Fibroblast of skin of back (primary cell): ENCODE measurements at regions not wholly inside any gene's neighbourhood (a gene's known extent, or its start where the extent isn't known, plus 50 kb on each side); places are given as distances from the start of the nearest gene placed in this dataset.

ENCODE experiments used
- DNase-seq: peaks from one replicate; pipeline ENCODE4 v3.0.0-alpha.2; 2013

GRCh38 chr21:16020878-16021277 lies 291.1 kb downstream of the USP25 start:
- DNase-seq = no peak

- no peak for DNase-seq
Measured at GRCh38 chr21:16022116-16022515, 292.3 kb downstream of the USP25 start.

- DNase-seq = no peak
Measured at GRCh38 chr21:16022921-16023320, 293.1 kb downstream of the USP25 start.

GRCh38 chr21:16028142-16028541 lies 298.4 kb downstream of the USP25 start:
- no peak for DNase-seq

GRCh38 chr21:16028941-16029464 lies 299.2 kb downstream of the USP25 start:
- DNase-seq = no peak

GRCh38 chr21:16033193-16033592 lies 303.4 kb downstream of the USP25 start:
- no peak for DNase-seq

- no peak for DNase-seq
Measured at GRCh38 chr21:16034446-16035190, 304.8 kb downstream of the USP25 start.

GRCh38 chr21:16037421-16037955 lies 307.7 kb downstream of the USP25 start:
- DNase-seq = peak; percentile 8

- DNase-seq = peak; percentile 68
Measured at GRCh38 chr21:16040601-16041000, 310.8 kb downstream of the USP25 start.

GRCh38 chr21:16044676-16045075 lies 314.9 kb downstream of the USP25 start:
- no peak for DNase-seq

GRCh38 chr21:16046656-16047330 lies 317.0 kb downstream of the USP25 start:
- peak; percentile 53 for DNase-seq

GRCh38 chr21:16047904-16048303 lies 318.1 kb downstream of the USP25 start:
- DNase-seq = peak; percentile 36

GRCh38 chr21:16055014-16055413 lies 325.2 kb downstream of the USP25 start:
- no peak for DNase-seq

GRCh38 chr21:16058896-16059295 lies 329.1 kb downstream of the USP25 start:
- peak; percentile 36 for DNase-seq

GRCh38 chr21:16059981-16060380 lies 330.2 kb downstream of the USP25 start:
- DNase-seq = no peak

- DNase-seq = no peak
Measured at GRCh38 chr21:16061194-16061593, 331.4 kb downstream of the USP25 start.

- DNase-seq = peak; percentile 27
Measured at GRCh38 chr21:16069178-16070112, 339.7 kb downstream of the USP25 start.

- DNase-seq = peak; percentile 46
Measured at GRCh38 chr21:16070207-16070651, 340.4 kb downstream of the USP25 start.

GRCh38 chr21:16071092-16071491 lies 341.3 kb downstream of the USP25 start:
- peak; percentile 63 for DNase-seq

GRCh38 chr21:16071761-16072160 lies 342.0 kb downstream of the USP25 start:
- no peak for DNase-seq

GRCh38 chr21:16072221-16072620 lies 342.4 kb downstream of the USP25 start:
- no peak for DNase-seq

GRCh38 chr21:16072737-16073136 lies 343.0 kb downstream of the USP25 start:
- DNase-seq = peak; percentile 94
